Esophagus muscularis mucosa (tissue), 4 donors: ENCODE measurements at regions not wholly inside any gene's neighbourhood (a gene's known extent, or its start where the extent isn't known, plus 50 kb on each side); places are given as distances from the start of the nearest gene placed in this dataset.

Source experiments
- EP300 ChIP-seq: sonication (generic); formaldehyde crosslinking; IDR thresholded peaks from one replicate; pipeline ENCODE4 v1.6.1; 2017; ENCODE audit warnings: antibody characterized with exemption
- POLR2A ChIP-seq: fragments of 450-650 bp; IDR thresholded peaks from one replicate; pipeline ENCODE4 v1.6.1; 2017; ENCODE audit warnings: antibody characterized with exemption, moderate library complexity, mild to moderate bottlenecking, low read depth
- POLR2AphosphoS5 ChIP-seq, 2 donors: sonication (generic); formaldehyde crosslinking; IDR thresholded peaks; one replicate each; pipeline ENCODE4 v1.6.1; 2017; ENCODE audit warnings: antibody characterized with exemption in 2 of 2
- TF ChIP-seq, protein P1 (sequence below), 3 experiments: fragments of 200-600 bp in 2 of 3; fragments of 450-650 bp in 1 of 3; sonication (generic) in 2 of 3; IDR thresholded peaks; one replicate each; pipeline ENCODE4 v1.5.1; 2017 to 2019; ENCODE audit warnings: antibody characterized with exemption in 3 of 3, mild to moderate bottlenecking in 2 of 3, moderate library complexity in 1 of 3

DNA sequence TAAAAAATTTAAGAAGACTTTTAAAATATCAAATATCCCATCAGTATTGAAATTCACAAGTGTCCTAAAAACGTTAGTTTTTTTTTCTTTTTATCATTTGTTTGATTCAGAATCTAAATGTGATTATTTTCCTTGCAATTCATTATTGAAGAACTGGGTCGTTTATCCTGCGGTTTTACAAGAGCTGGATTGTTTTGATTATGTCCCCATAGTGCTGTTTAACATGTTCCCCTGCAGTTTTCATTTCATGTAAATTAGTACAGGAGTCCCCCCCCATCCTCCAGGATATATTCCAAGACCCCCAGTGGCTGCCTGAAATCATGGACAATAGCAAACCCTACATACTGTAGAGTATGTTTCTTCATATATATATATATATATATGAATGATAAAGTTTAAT is 105.7 kb downstream of the KCTD15 start:
- TF ChIP-seq, protein P1, sequence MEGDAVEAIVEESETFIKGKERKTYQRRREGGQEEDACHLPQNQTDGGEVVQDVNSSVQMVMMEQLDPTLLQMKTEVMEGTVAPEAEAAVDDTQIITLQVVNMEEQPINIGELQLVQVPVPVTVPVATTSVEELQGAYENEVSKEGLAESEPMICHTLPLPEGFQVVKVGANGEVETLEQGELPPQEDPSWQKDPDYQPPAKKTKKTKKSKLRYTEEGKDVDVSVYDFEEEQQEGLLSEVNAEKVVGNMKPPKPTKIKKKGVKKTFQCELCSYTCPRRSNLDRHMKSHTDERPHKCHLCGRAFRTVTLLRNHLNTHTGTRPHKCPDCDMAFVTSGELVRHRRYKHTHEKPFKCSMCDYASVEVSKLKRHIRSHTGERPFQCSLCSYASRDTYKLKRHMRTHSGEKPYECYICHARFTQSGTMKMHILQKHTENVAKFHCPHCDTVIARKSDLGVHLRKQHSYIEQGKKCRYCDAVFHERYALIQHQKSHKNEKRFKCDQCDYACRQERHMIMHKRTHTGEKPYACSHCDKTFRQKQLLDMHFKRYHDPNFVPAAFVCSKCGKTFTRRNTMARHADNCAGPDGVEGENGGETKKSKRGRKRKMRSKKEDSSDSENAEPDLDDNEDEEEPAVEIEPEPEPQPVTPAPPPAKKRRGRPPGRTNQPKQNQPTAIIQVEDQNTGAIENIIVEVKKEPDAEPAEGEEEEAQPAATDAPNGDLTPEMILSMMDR (IDR thresholded peaks at IDR 0.05) = no peak
- TF ChIP-seq POLR2A = no peak
- no peak for TF ChIP-seq POLR2AphosphoS5 (IDR thresholded peaks at IDR 0.05)
- no peak for TF ChIP-seq EP300
